GM19025 (cell line): ENCODE measurements at regions not wholly inside any gene's neighbourhood (a gene's known extent, or its start where the extent isn't known, plus 50 kb on each side); places are given as distances from the start of the nearest gene placed in this dataset.

ENCODE experiments used
- ATAC-seq: cut with Tn5 transposase; IDR thresholded peaks from one replicate; pipeline ENCODE4 v1.9.1; 2021; ENCODE audit warnings: mild to moderate bottlenecking, low read depth, moderate library complexity; ENCODE audit not compliant: unreplicated experiment

DNA sequence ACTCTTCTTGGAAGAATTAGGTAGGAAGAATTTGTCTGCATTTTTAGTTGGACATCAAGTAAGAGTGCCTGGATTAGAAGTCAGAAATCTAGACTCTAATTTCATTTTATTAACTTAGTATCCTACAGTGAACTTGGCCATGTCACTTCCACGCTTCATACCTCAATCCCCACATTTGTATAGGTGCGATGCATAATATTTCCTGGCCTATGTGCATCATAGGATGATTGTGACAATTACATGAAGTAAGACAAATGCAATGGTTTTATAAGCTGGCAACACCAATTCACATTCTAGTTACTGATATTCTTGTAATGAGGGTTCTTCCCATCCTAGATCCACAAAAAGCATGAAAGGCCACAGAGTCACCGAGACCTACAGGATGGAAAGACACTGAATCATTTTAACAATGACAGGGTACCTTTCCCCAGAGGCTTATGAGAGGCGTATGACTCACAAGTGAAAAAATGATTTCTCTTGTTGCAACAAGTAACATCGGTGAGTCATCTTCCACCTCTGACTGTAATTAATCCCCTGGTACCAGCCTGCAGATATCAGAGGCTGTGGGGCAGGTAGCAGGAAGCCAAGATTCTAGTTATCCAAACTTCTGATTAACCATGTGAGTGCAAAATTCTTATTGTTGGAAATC lies 56.0 kb upstream of the OR5AK2 start:
- no peak for ATAC-seq

DNA sequence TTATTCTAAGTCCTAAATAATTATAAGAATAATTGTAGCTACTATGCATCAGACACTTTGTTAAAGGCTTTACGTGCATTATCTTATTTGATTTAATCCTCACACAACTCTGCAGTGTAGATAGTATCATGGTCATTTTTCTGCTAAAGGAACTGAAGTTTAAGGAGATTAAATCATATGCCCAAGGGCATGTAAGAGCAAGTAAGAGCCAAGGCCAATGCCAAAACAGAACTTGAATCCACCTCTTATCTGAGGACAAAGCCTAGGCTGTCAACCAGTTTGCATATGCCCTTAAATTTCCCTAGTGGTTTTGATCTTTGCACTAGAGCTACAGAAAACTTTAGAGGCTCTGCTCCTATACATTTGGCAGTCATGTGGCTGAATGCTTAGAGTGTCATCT lies 65.6 kb upstream of the OR5AK2 start:
- no peak for ATAC-seq

DNA sequence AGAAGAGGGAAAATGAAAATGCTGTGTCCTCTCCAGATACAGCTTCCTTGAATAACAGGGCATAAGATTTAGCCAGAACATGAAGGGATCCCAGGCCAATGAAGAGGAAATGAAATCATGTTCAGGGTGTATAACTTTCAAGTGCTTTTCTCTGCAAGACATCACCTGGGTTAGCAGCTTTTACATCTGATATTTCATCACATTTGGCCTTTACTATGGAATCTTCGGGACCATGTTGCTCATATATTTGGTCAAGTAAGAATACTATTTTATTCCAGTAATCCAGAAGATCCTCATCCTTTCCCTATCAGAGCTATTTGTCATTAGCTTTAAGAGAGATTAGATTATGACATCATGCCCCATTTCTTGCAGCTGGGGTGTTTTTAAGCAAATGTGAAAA lies 66.3 kb upstream of the OR5AK2 start:
- ATAC-seq, result no peak

DNA sequence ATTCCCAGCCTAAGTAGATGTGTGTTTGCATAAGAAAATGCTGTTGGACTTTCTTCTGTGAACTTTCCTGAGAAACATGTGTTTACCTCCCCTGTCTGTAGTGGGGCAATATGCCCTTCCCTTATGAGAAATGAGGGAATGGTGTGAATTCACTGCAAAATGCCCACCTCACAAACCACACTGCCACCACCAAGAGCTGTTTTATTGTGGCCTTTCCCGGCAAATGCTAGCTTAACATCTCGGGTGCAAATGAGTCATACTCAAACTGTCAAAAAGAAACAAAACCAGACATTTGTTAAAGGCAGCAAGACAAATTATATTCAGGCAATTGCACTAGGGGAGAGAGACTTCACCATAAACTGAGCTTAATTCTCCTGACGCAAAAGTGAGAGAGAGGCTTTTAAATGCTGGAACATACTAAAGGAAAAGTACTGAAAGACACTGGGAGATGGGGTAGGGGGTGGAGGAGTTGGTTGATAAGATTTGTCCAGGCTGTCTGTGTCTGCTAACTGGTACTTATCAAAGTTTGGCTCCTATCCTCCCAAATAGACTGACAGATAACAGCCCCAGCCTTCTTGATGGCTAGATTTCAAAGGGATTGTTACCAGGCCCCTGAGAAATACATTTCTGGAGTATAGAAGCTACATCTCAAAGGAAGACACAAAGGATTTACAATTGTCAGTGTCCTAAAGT lies 70.9 kb upstream of the OR5AK2 start:
- no peak for ATAC-seq

DNA sequence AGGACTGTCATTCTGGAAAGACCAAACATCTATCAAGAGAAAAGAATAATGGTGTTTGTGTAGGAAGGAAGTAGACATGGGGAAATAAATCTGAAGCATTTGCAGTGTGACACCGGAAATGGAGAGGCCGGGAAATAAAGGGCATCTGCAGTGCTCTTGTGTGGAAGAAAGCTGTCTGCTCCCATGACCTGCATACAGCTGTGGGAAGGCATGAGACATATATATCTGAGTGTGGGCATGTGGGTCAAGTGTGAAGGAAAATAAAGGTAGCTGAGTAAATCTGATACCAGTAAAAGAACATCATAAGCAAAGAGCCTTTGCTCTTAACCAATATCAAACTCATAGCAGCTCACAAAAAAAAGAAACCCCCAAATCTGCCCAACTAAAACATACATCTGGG lies 72.1 kb upstream of the OR5AK2 start:
- ATAC-seq, result no peak

DNA sequence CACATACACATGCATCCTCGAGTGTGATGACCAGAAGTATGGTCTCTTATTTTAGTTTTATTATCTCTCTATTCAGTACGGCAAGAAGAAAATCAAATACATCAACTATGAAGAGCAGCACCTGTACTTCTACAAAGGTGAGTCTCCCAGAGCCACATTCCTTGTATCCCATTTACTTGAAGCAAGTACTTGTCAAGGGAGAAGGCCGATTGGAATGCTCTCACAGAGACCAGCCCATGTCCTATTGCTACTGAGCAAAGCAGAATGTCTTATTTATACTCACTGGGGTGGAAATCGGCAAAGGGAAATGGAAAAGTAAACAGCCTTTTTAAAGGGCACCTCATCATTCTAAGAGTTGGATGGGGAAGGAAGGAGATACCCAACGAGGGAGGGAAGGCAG lies 72.6 kb upstream of the OR5AK2 start:
- ATAC-seq, result no peak

DNA sequence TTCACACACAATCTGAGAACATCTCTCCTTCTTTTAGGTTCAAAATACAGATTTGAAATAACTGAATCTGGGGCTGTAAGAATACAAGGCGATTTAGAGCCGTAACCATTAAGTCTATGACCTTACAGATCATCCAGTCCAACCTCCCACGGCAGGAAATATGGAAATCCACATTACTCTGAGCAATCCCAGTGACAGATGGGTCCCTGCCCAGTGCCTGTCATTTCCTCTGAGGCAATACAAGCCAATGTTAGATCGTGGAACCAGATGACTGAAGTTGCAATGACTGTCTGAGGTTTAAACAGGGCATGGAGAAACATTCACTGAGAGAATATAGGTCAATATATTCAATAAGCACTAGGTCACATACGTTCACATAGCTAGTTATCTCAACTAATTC lies 77.4 kb upstream of the OR5AK2 start:
- no peak for ATAC-seq

DNA sequence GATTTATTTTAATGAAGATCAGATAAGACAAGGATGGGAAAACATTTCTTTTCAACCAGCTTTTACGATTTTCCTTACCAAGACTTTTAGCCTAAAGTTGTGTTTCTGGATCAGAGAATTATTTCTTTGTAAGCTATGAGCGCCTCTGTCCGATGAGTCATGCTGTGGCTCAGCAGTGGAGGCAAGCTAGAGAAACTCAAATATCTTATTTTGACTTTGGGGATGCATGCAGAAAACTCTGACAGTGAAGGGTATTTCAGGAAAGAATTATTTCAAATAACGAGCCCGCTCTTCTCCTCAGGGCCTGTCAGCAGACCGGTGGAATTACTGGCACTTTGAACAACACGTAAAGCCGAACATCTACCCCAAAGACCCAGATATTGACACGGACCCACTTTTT lies 77.9 kb upstream of the OR5AK2 start:
- ATAC-seq, result no peak

DNA sequence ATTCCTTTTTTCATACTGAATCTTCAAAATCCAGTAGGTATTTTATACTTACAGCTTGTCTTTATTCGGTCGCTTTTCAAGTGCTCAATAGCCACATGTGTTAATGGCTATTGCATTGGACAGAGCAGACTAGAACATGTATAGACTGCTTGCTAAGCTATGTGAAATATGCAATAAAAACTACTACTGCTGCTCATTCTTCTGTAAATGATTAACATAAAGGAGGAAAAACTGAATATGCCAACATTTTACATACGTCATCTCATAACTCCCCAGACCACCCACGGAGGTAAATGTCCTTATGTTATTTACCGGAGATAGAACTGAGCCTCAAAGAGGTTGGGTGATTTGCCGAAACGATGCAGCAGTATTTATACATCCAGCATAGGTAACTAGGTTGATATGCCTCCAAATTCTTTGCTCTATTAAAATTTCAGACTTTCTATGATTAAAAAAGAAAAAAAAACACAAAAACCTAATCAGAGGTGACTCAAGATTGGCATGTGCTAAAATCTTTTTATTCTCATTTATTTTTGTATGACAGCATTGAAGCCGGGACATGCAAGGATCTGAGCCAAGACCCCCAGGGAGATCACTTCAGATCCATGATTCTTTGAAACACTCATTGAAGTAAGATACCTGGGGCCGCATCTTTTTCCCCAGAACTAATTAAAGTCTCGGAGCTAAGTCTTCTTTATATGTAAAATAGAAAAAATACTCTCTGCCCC lies 78.5 kb upstream of the OR5AK2 start:
- ATAC-seq, result no peak

DNA sequence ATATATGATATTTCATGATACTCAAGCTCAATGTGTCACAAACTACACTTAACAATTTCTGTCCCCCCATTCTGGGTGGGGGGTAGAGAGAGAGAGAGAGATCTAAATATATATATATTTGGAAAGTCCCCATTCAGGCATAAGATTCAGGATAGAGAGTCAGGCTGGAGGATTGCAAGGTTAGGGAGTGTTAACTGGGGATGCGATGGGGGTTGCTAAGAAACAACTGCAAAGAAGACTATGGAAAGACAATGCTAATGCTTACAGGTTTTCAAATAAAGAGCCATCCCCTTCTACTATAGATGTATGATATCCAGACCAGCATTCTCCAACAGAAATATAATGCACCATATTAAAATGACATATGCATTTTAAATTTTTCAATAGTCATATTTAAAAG lies 79.2 kb upstream of the OR5AK2 start:
- no peak for ATAC-seq

DNA sequence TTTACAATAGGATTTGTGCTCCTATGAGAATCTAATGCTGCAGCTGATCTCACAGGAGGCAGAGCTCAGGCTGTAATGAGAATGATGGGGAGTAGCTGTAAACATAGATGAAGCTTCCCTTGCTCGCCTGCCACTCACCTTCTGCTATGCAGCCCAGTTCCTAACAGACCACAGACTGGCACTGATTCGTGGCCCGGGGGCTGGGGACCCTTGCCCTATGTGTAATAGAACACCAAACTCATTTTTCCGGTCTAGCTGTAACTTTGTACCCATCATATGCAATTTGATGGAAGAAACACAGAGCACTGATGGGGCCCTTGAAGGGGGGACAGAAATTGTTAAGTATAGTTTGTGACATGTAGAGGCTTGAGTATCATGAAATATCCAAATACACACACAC lies 79.6 kb upstream of the OR5AK2 start:
- ATAC-seq, result no peak

DNA sequence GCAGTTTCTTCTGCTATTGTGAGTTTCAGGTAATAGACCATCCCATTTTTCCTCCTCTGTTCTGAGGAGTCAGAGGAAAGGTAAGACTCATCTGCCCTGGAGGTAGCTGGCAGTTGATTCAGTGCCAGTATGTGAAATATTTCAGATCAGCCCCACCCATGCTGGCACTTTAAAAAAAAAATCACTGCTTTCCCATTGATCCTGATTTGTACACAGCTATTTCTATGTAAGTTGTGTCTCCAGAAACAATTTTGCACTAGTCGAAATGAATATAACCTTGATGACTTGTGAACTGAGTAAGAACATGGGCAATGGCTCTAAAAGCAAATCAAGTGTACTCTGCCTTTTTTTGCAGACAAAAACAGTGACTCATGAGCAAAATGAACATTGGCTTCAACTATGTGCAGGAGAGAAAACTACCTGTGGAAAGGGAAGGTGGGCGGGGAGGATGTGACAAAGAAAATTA lies 82.0 kb upstream of the OR5AK2 start:
- ATAC-seq, result no peak

DNA sequence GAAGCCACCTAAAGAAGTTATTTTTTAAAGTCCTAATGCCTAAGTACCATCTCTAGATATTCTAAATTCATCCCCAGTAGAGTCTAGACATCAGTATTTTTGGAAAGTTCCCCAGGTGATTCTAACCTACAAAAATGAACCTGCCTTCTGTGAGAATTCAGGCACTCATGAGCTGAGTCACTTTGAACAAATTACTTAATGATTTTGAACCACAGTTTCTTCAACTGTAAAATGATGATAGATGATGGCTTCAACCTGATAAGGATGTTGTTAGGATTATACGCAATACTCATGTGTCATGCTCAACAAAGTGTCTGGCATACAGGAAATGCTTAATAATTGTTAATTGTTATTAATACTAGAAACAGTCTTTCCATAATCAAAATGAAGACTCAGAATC lies 82.8 kb upstream of the OR5AK2 start:
- no peak for ATAC-seq

DNA sequence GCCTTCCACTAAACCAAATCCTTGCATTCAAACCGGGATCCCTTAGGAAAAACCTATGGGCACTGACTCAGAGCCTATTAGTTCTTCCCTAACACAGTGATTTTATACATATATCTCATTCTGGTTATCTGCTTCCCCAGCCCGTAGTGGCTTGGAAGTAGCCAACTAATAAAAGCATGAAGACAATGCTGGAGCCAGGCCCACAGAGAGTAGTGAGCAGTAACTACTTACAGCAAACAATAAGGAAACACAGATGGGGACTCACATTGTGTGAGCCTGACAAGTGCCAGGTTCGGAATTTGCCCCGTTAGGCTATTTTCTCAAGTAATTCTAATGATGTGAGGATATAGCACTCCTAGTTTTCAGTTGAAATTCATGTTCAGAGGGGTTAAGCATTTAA lies 83.3 kb upstream of the OR5AK2 start:
- no peak for ATAC-seq

DNA sequence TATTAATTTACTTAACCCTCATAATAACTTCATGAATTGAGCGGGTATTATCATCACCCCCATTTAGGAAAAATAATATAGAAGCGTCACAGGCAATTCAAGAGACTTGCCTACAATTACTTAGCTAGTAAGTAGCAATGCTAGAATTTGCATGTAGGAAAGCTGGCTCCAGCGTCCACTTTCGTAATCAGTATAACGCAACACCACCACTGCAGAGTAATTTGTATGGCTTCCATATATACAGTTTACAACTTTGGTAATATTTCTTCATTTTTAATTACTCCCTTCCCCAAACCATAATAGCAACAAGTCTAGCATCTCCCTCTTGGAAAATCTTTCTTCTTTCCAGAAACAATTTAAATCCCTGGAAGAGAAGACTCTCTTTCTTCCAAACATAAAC lies 89.9 kb upstream of the OR5AK2 start:
- ATAC-seq, result no peak

DNA sequence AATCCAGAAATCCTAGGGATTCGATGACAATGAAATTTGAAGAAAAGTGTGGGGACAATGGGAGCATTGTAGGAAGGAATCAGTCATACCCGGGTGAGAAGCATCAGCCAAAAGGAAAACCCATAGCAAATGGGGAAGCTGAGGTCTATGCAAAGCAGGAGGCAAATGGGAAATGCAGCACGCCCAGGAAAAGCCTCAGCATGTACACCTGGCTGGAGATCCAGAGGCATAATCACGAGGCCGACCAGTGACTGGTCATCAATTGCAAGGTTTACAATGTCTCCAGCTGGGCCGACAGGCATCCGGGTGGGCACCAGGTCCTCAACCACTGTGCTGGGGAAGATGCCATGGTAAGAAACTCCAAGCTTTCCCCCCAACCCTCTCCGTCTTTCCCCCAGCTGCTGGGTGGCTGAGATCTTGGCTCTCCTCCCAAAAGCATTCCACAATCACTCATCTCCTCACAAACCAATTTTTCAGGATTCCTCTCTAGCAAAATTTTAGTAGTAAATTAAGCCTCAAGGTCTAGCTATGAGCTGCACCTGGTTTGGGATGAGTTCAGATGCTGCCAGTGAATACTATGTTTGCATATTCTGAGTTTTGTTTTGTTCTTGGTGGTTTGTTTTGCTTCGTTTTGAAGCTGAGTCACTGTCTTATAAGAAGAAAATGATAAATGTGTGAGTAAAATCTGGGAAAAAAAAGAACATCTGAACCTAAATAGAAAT lies 98.0 kb upstream of the OR5AK2 start:
- ATAC-seq, result no peak

DNA sequence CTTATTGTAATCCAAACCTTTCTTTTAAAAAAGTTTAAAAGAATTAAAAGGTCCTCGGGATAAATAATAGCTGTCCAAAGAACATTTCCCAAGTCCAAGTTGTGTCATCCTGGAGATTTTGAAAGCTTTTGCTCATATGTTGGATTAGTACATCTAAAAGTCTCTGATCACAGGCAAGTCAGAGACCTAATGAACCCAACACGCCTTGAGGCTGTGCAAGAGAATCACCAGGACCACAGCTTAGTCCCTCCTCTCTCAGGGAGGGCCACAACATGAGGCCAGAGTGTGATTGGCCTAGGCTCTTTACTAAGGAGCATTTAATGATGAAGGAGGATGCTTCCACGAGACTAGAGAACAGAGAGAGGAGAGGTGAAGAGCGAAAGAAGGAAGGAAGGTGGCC lies 98.7 kb upstream of the OR5AK2 start:
- no peak for ATAC-seq

DNA sequence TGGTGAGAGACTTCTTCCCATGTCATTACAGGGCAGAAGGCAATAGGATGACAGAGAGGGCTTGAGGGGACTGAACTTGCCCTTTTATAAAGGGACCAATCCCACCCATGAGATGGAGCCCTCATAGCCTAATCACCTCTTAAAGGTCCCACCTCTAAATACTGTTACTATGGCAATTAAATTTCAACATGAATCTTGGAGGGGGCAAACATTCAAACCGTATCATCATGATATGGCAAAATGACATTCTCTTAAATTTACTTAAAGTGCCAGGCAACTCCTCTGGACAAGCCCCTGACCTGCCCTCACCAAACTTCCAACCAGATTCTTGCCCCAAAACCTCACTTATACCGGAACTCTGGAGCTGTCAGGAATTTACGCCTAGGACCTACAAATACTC lies 100.8 kb upstream of the OR5AK2 start:
- no peak for ATAC-seq

DNA sequence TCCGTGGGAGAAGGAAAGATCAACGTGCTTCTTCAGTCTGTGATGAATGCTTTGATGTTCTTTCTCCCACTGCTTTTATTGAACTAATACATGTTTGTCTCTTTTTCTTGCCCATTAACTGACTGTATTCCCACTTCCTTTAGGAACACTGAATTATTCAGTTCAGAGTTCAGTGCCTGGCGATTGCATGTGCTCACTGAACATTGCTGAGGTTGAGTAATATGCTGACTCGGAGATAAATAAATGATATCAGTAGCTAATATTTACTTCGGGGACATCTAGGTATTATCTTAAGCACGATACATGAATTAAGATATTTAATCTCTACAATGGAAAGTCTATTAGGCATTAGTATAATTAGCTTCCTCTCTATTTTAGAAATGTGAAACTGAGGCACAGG lies 102.3 kb upstream of the OR5AK2 start:
- ATAC-seq, result no peak

DNA sequence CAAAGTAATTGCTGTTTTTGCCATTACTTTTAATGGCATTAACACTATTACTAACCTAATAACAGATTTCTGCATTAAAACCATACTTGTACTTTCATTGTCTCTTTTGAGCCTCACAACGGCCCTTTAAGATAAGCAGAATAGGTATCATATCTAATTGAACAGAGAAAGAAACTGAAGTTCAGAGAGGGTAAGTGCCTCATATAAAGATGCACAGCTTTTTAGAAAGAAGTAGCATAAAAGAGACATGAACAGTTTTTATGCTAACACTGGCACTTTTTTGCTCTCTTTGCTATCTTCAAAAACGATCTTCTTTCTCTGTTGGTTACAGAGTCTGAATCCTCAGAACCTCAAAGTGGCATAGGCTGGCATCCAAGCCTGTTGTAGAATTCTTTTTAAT lies 102.9 kb upstream of the OR5AK2 start:
- no peak for ATAC-seq

DNA sequence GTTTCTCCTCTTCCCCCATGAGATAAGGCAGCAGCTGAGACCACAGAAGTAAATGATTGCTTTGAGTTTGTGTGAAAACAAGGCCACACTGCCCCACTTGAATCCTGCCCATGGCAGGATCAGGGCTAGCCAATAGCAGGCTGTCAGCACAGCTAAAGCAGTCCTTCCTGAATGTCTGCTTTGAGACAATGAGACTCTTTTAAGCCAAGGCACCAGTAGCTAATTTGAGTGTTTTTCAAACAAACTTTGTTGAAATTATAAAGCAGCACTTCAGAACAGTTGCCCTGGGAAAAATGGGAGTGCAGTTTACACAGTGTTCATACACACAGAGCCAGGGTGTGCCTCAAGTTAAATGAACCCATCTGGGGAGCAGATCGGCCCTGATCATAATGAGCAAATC lies 103.5 kb upstream of the OR5AK2 start:
- ATAC-seq, result peak; percentile 75
